Spleen (tissue), 11 donors: ENCODE measurements at regions not wholly inside any gene's neighbourhood (a gene's known extent, or its start where the extent isn't known, plus 50 kb on each side); places are given as distances from the start of the nearest gene placed in this dataset.

ENCODE experiments used
- DNase-seq: peaks from one replicate; pipeline ENCODE4 v3.0.0-alpha.2; 2020
- H3K27ac ChIP-seq, 8 donors: fragments of 200-600 bp; sonication (generic) in 7 of 8; 1 replicate in 4 of 8; 2 replicates in 4 of 8; pipeline versions ENCODE4 v1.5.0 to v1.8.0; 2016 to 2021; ENCODE audit warnings: inconsistent platforms in 4 of 8, mild to moderate bottlenecking in 4 of 8, moderate library complexity in 1 of 8
- H3K27me3 ChIP-seq, 7 donors: fragments of 200-600 bp; sonication (generic) in 6 of 7; replicated peaks in 1 of 7; 1 replicate in 4 of 7; 2 replicates in 3 of 7; pipeline versions ENCODE4 v1.5.0 to v1.8.0; 2016 to 2021; ENCODE audit warnings: inconsistent platforms in 3 of 7, mild to moderate bottlenecking in 1 of 7
- H3K36me3 ChIP-seq, 6 donors: fragments of 200-600 bp; sonication (generic) in 5 of 6; 1 replicate in 4 of 6; 2 replicates in 2 of 6; pipeline versions ENCODE4 v1.5.0 to v1.8.0; 2016 to 2021; ENCODE audit warnings: inconsistent platforms in 2 of 6
- H3K4me1 ChIP-seq, 6 donors: fragments of 200-600 bp; sonication (generic) in 5 of 6; 1 replicate in 3 of 6; 2 replicates in 3 of 6; pipeline versions ENCODE4 v1.5.0 to v1.8.0; 2016 to 2021; ENCODE audit warnings: inconsistent platforms in 3 of 6
- H3K4me3 ChIP-seq, 8 donors: fragments of 200-600 bp; sonication (generic) in 7 of 8; 1 replicate in 4 of 8; 2 replicates in 4 of 8; pipeline versions ENCODE4 v1.5.0 to v1.8.0; 2016 to 2021; ENCODE audit warnings: inconsistent platforms in 4 of 8, mild to moderate bottlenecking in 4 of 8, moderate library complexity in 2 of 8
- H3K9me3 ChIP-seq, 8 donors: fragments of 200-600 bp; sonication (generic) in 7 of 8; 1 replicate in 4 of 8; 2 replicates in 4 of 8; pipeline versions ENCODE4 v1.5.0 to v1.8.0; 2016 to 2021; ENCODE audit warnings: inconsistent platforms in 4 of 8
- CTCF ChIP-seq, 11 experiments: fragments of 200-600 bp in 7 of 11; fragments of 450-650 bp in 4 of 11; sonication (generic) in 4 of 11; IDR thresholded peaks in 8 of 11; conservative IDR thresholded peaks in 3 of 11; 1 replicate in 7 of 11; 2 replicates in 4 of 11; pipeline versions ENCODE4 v1.4.0 to v1.8.0; 2016 to 2021; ENCODE audit warnings: antibody characterized with exemption in 11 of 11, inconsistent platforms in 4 of 11, mild to moderate bottlenecking in 1 of 11
- POLR2A ChIP-seq, 3 donors: fragments of 450-650 bp; IDR thresholded peaks; one replicate each; pipeline ENCODE4 v1.5.1; 2017; ENCODE audit warnings: antibody characterized with exemption in 3 of 3, mild to moderate bottlenecking in 1 of 3
- POLR2AphosphoS5 ChIP-seq, 3 donors: sonication (generic); formaldehyde crosslinking; IDR thresholded peaks; one replicate each; pipeline ENCODE4 v1.5.1; 2017; ENCODE audit warnings: antibody characterized with exemption in 3 of 3
- WGBS, 5 donors: extraction: QIAGEN DNeasy Blood & Tissue Kit in 3 of 5; methylation state at CpG; one replicate each; pipeline versions ENCODE4 v1.1.5 to v1.1.7; 2013 to 2018; 5-methylcytosine and 5-hydroxymethylcytosine counted together
- intact Hi-C: fragments of 100-400 bp; cut with DNase I; formaldehyde crosslinking; loops from one replicate; pipeline ENCODE4 v1.15.0; 2023; ENCODE audit warnings: low total_unique reads
- donor health status: healthy with polysubstance abuse.
- donor health status: DM: no; HTN: no; CAD: no; lungs with moderate emphysema.
- donor health status: DM: no; HTN: no; CAD: no.
- donor health status: Bipolar disorder and iron deficiency.
- donor health status: healthy.
- donor health status: DM: no; HTN: no; CAD: no.
- donor health status: DM: yes; HTN: yes; CAD: no.

GRCh38 chr12:107309020-107309419, 215.7 kb upstream of the CRY1 start:
- 10 to 20% (median 11%) methylated on average over 4 of the region's 4 CpGs for WGBS, 5 donors
- H3K4me3 ChIP-seq = no peak overlapping the region
- intact Hi-C loops = no loop called here
- peaks cover 0 to 10% (median 0%) of the 10 kb centered on the region in 6 donors for H3K4me1 ChIP-seq
- peaks cover 0 to 29% (median 0%) of the 10 kb centered on the region in 7 donors for H3K27me3 ChIP-seq
- no peak for DNase-seq
- H3K36me3 ChIP-seq = no peaks in the 10 kb centered on the region
- no peaks in the 10 kb centered on the region for H3K9me3 ChIP-seq
- no peak overlapping the region for H3K27ac ChIP-seq
- TF ChIP-seq POLR2A (IDR thresholded peaks at IDR 0.05) = no peak
- TF ChIP-seq POLR2AphosphoS5 (IDR thresholded peaks at IDR 0.05) = no peak
- TF ChIP-seq CTCF (IDR thresholded peaks at IDR 0.05 in 8 of 11, conservative IDR thresholded peaks at IDR 0.05 in 3 of 11) = no peak

- Histone ChIP-seq H3K27me3 (peaks cover 0 to 44% (median 0%) of the 10 kb centered on the region in 7 donors), H3K36me3 (no peaks in the 10 kb centered on the region), H3K4me3 (no peak overlapping the region), H3K4me1 (peaks cover 0 to 10% (median 0%) of the 10 kb centered on the region in 6 donors), H3K9me3 (no peaks in the 10 kb centered on the region), H3K27ac (no peak overlapping the region)
- WGBS, 5 donors = 58 to 65% (median 61%) methylated on average over 4 of the region's 4 CpGs
- intact Hi-C loops = no loop called here
- TF ChIP-seq POLR2AphosphoS5 (IDR thresholded peaks at IDR 0.05) = no peak
- TF ChIP-seq POLR2A (IDR thresholded peaks at IDR 0.05) = no peak
- TF ChIP-seq CTCF (IDR thresholded peaks at IDR 0.05 in 8 of 11, conservative IDR thresholded peaks at IDR 0.05 in 3 of 11) = no peak
- no peak for DNase-seq
Measured at GRCh38 chr12:107310621-107311020, 217.3 kb upstream of the CRY1 start.

DNA sequence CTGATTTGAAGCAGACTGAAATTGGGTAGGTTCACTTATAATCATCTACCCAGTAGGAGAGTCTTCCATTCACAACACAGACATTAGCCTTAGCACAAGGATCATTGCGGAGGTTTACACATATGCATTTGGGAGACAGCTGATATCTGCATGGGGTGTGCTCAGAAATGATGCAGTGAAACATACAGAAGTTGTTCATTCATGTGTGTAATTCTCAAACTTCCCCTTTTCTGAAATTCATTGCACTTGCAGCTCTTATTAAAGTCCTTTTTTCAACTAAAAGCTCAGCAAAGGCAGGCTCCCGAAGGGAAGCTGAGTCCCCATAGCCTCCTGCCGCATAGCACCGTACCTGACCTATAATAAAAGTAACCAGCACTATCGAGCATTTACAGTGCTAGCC, 218.3 kb upstream of the CRY1 start:
- intact Hi-C loops = no loop called here
- peaks cover 0 to 45% (median 0%) of the 10 kb centered on the region in 7 donors for H3K27me3 ChIP-seq
- H3K9me3 ChIP-seq = no peaks in the 10 kb centered on the region
- TF ChIP-seq POLR2AphosphoS5 (IDR thresholded peaks at IDR 0.05) (no peak), POLR2A (IDR thresholded peaks at IDR 0.05) (no peak), CTCF (IDR thresholded peaks at IDR 0.05 in 8 of 11, conservative IDR thresholded peaks at IDR 0.05 in 3 of 11) (no peak)
- WGBS, 5 donors = 38 to 54% (median 50%) methylated on average over 5 of the region's 5 CpGs
- no peak overlapping the region for H3K27ac ChIP-seq
- H3K4me1 ChIP-seq = peaks cover 0 to 10% (median 0%) of the 10 kb centered on the region in 6 donors
- no peak overlapping the region for H3K4me3 ChIP-seq
- H3K36me3 ChIP-seq = no peaks in the 10 kb centered on the region
- DNase-seq = no peak

GRCh38 chr12:107317751-107318555, 224.6 kb upstream of the CRY1 start:
- peak; percentile 93 for DNase-seq
- no peaks in the 10 kb centered on the region for H3K9me3 ChIP-seq
- H3K4me1 ChIP-seq = peaks cover 18 to 58% (median 44%) of the 10 kb centered on the region in 6 donors
- peak overlapping the region; percentile 5 to 73 (median 48) for H3K4me3 ChIP-seq
- 2 to 7% (median 5%) methylated on average over 45 to 58 of the region's 58 CpGs for WGBS, 5 donors
- no peaks in the 10 kb centered on the region for H3K36me3 ChIP-seq
- intact Hi-C loops = no loop called here
- H3K27me3 ChIP-seq = peaks cover 0 to 76% (median 42%) of the 10 kb centered on the region in 7 donors
- peak overlapping the region in 1 of 8 donors; percentile 27 for H3K27ac ChIP-seq
- TF ChIP-seq POLR2A (IDR thresholded peaks at IDR 0.05) = no peak
- TF ChIP-seq CTCF (IDR thresholded peaks at IDR 0.05 in 8 of 11, conservative IDR thresholded peaks at IDR 0.05 in 3 of 11) = peak in 6 of 11 experiments; percentile 8 to 58 (median 22)
- peak; percentile 44 to 69 (median 60) for TF ChIP-seq POLR2AphosphoS5 (IDR thresholded peaks at IDR 0.05)
